GM20431 (cell line): ENCODE measurements at regions not wholly inside any gene's neighbourhood (a gene's known extent, or its start where the extent isn't known, plus 50 kb on each side); places are given as distances from the start of the nearest gene placed in this dataset.

Experiments used
- in situ Hi-C: fragments of 300-500 bp; cut with MseI, MboI; formaldehyde crosslinking; loops from one replicate; pipeline ENCODE4 v1.15.0; 2020; ENCODE audit warnings: low sequenced_read_pairs; ENCODE audit not compliant: unreplicated experiment

- in situ Hi-C loops, result no loop called here
Measured at GRCh38 chr6:108734271-108734922, 113.8 kb upstream of the ARMC2 start.

GRCh38 chr6:108735310-108736001 lies 112.8 kb upstream of the ARMC2 start:
- in situ Hi-C loops, result no loop called here

DNA sequence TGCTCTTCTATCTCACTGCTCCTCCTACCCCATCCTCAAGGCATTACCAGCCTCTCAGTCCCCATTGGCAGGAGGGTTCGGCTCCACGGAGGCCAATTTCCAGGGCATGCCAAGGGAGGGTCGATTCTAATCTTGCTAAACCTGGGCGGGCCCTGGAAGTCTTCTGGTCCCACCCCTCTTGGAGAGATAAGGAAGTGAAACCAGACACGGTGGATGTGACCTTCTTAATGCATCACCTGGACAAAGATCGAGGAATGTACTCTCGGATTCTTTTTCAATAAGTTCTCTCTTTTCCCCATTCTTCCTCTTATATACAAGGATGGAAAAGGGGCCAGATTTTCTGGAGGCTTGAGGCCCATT lies 112.2 kb upstream of the ARMC2 start:
- in situ Hi-C loops, result no loop called here

- in situ Hi-C loops, result no loop called here
Measured at GRCh38 chr6:108736832-108737231, 111.4 kb upstream of the ARMC2 start.

GRCh38 chr6:108737594-108738546 lies 110.4 kb upstream of the ARMC2 start:
- in situ Hi-C loops, result no loop called here

DNA sequence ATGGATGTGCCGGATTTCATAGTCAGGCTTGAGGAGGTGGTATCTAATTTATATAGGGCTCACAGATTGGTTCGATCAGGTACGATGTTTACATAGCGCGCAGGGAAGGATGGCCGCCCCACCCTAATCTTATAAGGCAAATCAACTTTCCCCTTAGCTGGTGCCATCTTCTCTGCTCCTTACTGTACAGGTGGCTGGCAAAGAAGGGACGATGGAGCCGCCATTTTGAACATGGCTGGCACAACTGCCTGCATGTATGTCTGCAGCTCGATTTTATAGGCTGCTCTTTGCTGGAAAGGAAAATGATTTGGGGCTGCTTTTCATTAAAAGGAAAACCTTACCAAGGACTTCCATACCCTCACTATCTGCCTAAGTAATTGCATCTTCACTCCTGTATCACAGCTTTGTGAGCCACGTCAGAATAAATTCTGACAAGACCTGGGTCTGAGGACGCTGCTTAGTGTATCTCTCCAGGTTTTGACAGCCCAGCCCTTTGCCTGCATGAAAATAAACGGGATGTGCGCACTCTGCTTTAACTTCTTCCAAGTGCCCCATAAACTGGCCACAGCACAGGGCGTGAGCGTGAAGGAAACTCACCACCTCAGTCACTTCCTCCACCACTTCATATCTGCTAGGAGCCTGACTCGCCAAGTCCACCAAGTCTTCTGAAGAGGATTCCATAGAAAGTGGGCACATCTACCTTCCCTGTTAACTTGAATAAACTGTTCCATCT lies 109.4 kb upstream of the ARMC2 start:
- in situ Hi-C loops, result no loop called here

DNA sequence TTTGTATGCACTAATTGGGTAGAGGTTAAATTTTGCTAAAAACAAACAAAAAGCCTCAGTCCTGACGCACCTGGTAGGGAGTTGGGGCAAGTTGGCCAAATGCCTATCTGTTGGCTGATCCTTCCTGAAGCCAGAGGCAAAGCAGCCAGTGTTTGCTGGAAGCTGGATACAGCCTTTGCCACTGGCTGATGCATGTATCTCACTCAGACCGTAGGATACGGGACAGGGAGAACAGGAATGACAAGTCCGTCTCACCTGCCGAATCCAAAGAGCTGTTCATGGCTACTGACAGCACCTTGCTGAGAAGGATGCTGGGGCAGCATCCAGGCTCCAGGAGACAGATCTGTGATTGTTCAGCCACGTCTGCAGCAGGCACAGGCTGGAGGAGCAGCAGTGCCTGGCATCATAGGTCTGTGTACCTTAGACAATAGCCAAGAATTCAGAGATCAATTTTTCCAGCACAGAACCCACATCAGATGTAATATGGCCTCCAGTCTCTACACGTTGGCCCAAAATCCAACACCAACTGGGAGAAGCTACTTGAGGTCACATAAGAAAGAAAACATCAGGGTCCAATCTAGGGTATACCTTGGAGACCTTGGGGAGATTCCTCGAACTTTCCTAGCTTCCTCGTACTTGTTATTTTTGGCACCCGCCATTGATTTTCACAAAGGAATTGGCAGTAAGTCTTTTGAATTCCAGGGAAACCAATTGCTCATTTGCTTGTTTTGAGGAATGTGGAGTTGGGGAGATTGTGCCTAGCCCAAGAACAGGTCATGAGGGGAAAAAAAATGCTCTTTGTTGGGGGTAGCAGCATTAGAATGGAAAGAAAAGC lies 108.5 kb upstream of the ARMC2 start:
- in situ Hi-C loops, result no loop called here

DNA sequence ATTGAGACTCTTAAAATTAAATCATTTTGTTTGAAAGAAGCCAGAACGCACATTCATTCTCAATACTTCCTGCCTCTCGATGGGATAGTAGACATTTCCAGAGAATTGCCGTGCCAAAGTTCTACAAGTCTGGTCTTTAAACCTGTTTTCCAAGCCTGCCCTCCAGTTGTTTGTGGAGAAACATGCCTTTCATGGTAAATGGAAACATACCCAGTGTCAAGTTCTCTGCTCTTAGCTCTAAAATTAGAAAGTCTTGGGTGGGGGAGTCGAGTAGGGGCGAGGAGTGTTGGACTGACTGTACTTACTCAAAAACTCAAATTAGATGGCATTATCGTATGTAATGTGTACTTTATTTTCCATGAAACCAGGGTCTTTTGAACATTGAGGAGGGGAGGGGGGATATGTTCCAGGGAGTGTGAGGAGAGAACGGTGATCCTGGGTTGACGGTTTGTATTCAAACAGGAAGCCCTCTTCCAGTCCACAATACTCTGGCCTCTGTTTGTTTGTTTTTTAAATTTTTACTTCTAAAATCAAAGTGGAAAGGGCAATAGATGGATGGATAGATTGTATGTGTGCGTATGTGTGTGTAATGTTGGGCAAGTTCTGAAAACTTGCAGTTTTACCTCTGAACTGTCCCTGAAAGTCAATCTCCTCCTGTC lies 106.8 kb upstream of the ARMC2 start:
- in situ Hi-C loops, result no loop called here

DNA sequence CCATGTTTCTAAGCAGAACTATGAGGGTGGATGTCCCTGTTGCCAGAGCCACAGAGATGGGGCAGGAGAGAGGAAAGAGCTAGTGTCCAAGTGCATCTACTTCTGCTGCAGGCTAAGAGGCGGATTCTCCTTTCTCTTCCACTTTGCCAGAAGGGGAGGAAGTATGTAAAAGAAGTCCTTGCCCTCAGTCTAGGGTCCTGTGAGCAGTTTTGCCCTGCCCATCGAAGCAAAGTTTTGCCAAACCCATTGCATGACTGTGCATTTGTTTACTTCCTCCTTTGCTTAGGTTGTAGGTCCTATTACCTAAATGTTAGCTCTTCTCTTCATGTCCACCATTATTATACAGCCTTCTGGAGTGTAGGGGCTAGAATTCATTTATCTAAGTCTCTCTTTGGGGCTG lies 106.2 kb upstream of the ARMC2 start:
- in situ Hi-C loops, result no loop called here

- in situ Hi-C loops, result no loop called here
Measured at GRCh38 chr6:108744244-108744972, 103.8 kb upstream of the ARMC2 start.

- in situ Hi-C loops, result no loop called here
Measured at GRCh38 chr6:108744996-108745395, 103.2 kb upstream of the ARMC2 start.

DNA sequence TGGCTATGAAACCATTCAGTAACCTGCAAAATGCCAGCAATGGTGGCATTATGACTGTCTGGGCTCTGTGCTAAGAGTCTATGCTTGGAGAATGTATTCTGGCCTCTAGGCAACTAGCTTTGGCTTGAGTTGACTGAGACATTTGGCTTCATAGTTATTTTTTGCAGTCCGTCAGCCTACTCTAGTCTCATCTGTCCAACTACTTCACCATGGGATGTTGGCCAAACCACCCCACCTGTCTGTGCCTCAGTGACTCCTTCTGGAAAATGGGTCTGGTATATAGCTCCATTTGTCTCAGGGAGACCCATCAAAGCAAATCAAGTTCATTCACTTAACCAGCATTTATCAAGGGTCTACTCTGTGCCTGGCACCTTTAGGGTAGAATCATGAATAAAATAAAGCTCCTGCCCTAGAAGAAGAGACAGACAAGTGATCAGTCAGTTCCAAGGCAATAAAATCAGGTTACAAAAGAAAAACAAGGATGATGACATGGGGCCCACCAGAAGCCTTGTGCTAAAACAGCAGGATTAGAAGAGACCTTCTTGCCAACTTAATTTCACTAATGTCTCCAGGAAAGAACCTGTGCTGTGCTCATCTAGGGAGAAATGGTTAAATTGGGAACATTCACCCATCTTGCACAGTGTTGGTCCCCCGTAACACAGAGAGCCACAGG lies 102.4 kb upstream of the ARMC2 start:
- in situ Hi-C loops, result no loop called here

DNA sequence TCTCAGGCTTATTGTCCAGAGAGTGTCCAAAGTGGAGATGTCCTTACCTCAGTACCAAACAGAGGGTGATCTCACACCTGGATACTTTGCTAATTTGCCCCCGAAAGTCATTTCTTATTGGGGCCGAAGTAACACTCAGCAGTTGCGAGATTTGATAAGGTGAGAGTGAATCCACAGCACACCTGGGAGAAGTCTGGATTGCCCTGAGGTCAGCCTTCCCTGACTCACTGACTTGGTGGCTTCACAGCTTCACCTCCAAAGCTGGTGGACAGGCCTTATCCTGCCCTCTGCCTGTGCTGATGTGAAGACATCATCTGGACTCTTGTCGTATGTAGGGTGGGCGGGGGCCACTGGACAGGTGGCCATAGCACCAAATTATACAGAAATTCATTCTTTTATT lies 101.9 kb upstream of the ARMC2 start:
- in situ Hi-C loops, result no loop called here

- in situ Hi-C loops, result no loop called here
Measured at GRCh38 chr6:108746836-108747575, 101.2 kb upstream of the ARMC2 start.

DNA sequence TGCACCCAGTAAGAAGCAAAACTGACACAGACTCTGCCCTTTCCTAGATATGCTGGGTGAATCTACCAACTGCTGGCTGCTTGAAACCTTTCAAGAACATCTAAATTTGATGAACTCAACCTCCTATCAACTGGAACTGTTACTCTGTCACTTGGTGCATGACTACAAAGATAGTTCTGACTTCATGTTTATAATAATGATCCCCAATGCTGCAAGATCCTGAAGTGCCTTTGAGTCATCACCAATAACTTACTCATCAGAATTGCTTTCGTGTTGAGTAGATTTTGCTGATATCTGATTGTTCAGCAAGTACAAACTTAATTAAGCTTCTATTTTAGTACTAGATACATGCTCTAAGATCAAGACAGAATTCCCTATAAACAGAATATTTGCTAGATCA lies 100.2 kb upstream of the ARMC2 start:
- in situ Hi-C loops, result no loop called here

DNA sequence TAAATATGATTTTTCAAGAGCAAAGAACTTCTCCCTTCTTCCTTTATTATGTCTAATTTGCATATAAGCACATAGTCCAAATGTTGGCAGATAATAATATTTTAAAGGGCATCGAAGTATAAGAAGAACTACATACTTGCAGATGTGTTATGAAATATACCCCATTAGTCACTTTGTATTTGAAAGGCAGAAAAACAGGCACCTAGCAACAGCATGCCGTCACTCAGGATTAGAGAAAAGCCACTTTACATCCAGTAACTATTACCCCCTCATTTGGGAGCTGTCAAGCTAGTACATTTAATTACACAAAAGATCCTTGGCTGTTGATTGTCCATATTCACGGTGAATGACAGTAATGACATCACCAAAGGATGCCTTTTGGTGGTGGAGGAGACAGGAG lies 99.3 kb upstream of the ARMC2 start:
- in situ Hi-C loops, result no loop called here

DNA sequence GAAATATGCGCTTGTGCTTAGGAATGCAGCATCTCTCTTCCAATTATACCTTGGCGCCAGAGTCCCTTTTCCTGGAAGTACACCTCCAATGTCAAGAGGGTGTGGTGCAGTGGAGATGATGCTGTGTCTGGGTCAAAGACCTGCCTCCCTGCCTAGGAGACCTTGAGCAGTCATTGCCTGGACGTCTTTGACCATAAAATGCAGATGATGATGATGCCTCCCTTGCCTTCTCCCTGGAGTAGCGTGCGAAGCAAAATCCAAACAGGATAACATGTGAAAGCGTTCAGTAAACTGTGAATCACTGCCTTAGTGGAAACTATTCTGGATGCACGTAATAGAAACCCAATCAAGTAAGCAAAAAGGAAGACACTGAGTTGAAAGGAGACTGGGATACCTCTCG lies 97.4 kb upstream of the ARMC2 start:
- in situ Hi-C loops, result no loop called here
